ENCODE measurements at regions not wholly inside any gene's neighbourhood (a gene's known extent, or its start where the extent isn't known, plus 50 kb on each side); places are given as distances from the start of the nearest gene placed in this dataset.

GRCh38 chr2:185152186-185152585 lies 553.9 kb downstream of the ZNF804A start:
- DNase-seq: no peak

GRCh38 chr2:185161701-185162100 lies 563.4 kb downstream of the ZNF804A start:
- no peak for DNase-seq

GRCh38 chr2:185174353-185174752 lies 564.3 kb upstream of the FSIP2 start:
- DNase-seq: no peak

GRCh38 chr2:185179743-185180142 lies 558.9 kb upstream of the FSIP2 start:
- DNase-seq: no peak

- no peak for DNase-seq
Observed at GRCh38 chr2:185181901-185182300, 556.7 kb upstream of the FSIP2 start.

GRCh38 chr2:185185044-185185443 lies 553.6 kb upstream of the FSIP2 start:
- DNase-seq: no peak

GRCh38 chr2:185187421-185187820 lies 551.2 kb upstream of the FSIP2 start:
- no peak for DNase-seq

- no peak for DNase-seq
Observed at GRCh38 chr2:185188656-185189055, 549.9 kb upstream of the FSIP2 start.

- DNase-seq: peak; percentile 14 to 65
Observed at GRCh38 chr2:185201063-185201462, 537.5 kb upstream of the FSIP2 start.

- no peak for DNase-seq
Observed at GRCh38 chr2:185202381-185202780, 536.2 kb upstream of the FSIP2 start.

- no peak for DNase-seq
Observed at GRCh38 chr2:185202945-185203528, 535.6 kb upstream of the FSIP2 start.

GRCh38 chr2:185208261-185208660 lies 530.3 kb upstream of the FSIP2 start:
- DNase-seq: peak in 1 of 2 experiments; percentile 17

GRCh38 chr2:185215497-185215896 lies 523.1 kb upstream of the FSIP2 start:
- DNase-seq: no peak

GRCh38 chr2:185219981-185220380 lies 518.6 kb upstream of the FSIP2 start:
- DNase-seq: peak in 1 of 2 experiments; percentile 14

GRCh38 chr2:185222311-185222710 lies 516.3 kb upstream of the FSIP2 start:
- no peak for DNase-seq

GRCh38 chr2:185227391-185227790 lies 511.2 kb upstream of the FSIP2 start:
- DNase-seq: no peak

- no peak for DNase-seq
Observed at GRCh38 chr2:185239491-185239890, 499.1 kb upstream of the FSIP2 start.

- DNase-seq: no peak
Observed at GRCh38 chr2:185240796-185241195, 497.8 kb upstream of the FSIP2 start.

- DNase-seq: no peak
Observed at GRCh38 chr2:185241556-185241955, 497.0 kb upstream of the FSIP2 start.

- no peak for DNase-seq
Observed at GRCh38 chr2:185242462-185242861, 496.1 kb upstream of the FSIP2 start.

GRCh38 chr2:185245216-185245615 lies 493.4 kb upstream of the FSIP2 start:
- DNase-seq: no peak

- no peak for DNase-seq
Observed at GRCh38 chr2:185245806-185246205, 492.8 kb upstream of the FSIP2 start.

GRCh38 chr2:185246717-185247116 lies 491.9 kb upstream of the FSIP2 start:
- DNase-seq: no peak

- DNase-seq: no peak
Observed at GRCh38 chr2:185255566-185255965, 483.0 kb upstream of the FSIP2 start.

GRCh38 chr2:185265747-185266146 lies 472.9 kb upstream of the FSIP2 start:
- DNase-seq: no peak

GRCh38 chr2:185268651-185269050 lies 470.0 kb upstream of the FSIP2 start:
- no peak for DNase-seq

All from NCI-H1930 (cell line).